Mesothelial cell of epicardium (in vitro differentiated cells): ENCODE measurements at regions not wholly inside any gene's neighbourhood (a gene's known extent, or its start where the extent isn't known, plus 50 kb on each side); places are given as distances from the start of the nearest gene placed in this dataset.

ENCODE experiments used
- DNase-seq, 2 experiments: peaks; one replicate each; pipeline ENCODE4 v3.0.0; 2021; ENCODE audit warnings: low spot score in 2 of 2; ENCODE audit not compliant: unreplicated experiment in 2 of 2
- H3K27ac Mint-ChIP-seq: 2 replicates; pipeline ENCODE4 v1.8.0; 2021; ENCODE audit warnings: mixed read lengths
- H3K27me3 Mint-ChIP-seq: 2 replicates; pipeline ENCODE4 v1.8.0; 2021; ENCODE audit warnings: low read depth, mixed read lengths
- H3K36me3 Mint-ChIP-seq: 2 replicates; pipeline ENCODE4 v1.8.0; 2021; ENCODE audit warnings: mixed read lengths
- H3K4me1 Mint-ChIP-seq: 2 replicates; pipeline ENCODE4 v1.8.0; 2021; ENCODE audit warnings: mixed read lengths
- H3K4me3 Mint-ChIP-seq: 2 replicates; pipeline ENCODE4 v1.8.0; 2021; ENCODE audit warnings: mild to moderate bottlenecking, moderate library complexity, mixed read lengths
- H3K9me3 Mint-ChIP-seq: 2 replicates; pipeline ENCODE4 v1.8.0; 2021; ENCODE audit warnings: mixed read lengths
- TF ChIP-seq, protein P1 (sequence below): fragments of 200-600 bp; sonication (generic); IDR thresholded peaks from one replicate; pipeline ENCODE4 v1.5.0; 2021; ENCODE audit warnings: antibody characterized with exemption; ENCODE audit not compliant: unreplicated experiment

DNA sequence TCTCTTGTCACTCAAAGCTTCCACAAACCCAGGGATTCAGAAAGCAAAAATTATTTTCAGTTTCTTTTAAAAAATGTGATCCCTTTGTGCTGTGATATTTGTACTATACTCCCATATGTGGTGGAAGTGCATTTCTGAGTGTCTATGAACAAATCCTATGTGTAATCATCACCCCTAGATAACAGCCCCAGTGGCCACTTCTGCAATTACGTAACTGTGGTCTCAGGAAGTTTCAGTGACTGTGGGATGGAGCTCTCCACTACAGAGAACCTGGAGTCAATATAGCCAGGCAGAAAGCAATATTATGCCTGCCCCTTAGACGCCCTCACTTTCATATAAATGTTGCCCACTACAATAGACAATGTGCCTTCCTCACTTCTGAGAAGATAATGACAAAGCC lies 1101.7 kb upstream of the GHITM start:
- no peaks in the 10 kb centered on the region for H3K36me3 Mint-ChIP-seq
- H3K27ac Mint-ChIP-seq: no peak overlapping the region
- H3K9me3 Mint-ChIP-seq: peaks cover 5% of the 10 kb centered on the region
- TF ChIP-seq, protein P1, sequence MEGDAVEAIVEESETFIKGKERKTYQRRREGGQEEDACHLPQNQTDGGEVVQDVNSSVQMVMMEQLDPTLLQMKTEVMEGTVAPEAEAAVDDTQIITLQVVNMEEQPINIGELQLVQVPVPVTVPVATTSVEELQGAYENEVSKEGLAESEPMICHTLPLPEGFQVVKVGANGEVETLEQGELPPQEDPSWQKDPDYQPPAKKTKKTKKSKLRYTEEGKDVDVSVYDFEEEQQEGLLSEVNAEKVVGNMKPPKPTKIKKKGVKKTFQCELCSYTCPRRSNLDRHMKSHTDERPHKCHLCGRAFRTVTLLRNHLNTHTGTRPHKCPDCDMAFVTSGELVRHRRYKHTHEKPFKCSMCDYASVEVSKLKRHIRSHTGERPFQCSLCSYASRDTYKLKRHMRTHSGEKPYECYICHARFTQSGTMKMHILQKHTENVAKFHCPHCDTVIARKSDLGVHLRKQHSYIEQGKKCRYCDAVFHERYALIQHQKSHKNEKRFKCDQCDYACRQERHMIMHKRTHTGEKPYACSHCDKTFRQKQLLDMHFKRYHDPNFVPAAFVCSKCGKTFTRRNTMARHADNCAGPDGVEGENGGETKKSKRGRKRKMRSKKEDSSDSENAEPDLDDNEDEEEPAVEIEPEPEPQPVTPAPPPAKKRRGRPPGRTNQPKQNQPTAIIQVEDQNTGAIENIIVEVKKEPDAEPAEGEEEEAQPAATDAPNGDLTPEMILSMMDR: no peak
- peaks cover 11% of the 10 kb centered on the region for H3K4me1 Mint-ChIP-seq
- no peak overlapping the region for H3K4me3 Mint-ChIP-seq
- DNase-seq: no peak
- peaks cover 7% of the 10 kb centered on the region for H3K27me3 Mint-ChIP-seq

- peaks cover 7% of the 10 kb centered on the region for H3K27me3 Mint-ChIP-seq
- H3K27ac Mint-ChIP-seq: no peak overlapping the region
- H3K4me3 Mint-ChIP-seq: no peak overlapping the region
- TF ChIP-seq, protein P1: no peak
- no peak for DNase-seq
- H3K4me1 Mint-ChIP-seq: peaks cover 9% of the 10 kb centered on the region
- no peaks in the 10 kb centered on the region for H3K36me3 Mint-ChIP-seq
- peaks cover 5% of the 10 kb centered on the region for H3K9me3 Mint-ChIP-seq
These were observed 1100.7 kb upstream of the GHITM start for GRCh38 chr10:83038631-83039030.

GRCh38 chr10:83045731-83046130 lies 1093.6 kb upstream of the GHITM start:
- Mint-ChIP-seq H3K4me1 (no peaks in the 10 kb centered on the region), H3K4me3 (no peak overlapping the region), H3K9me3 (peaks cover 3% of the 10 kb centered on the region), H3K27me3 (no peaks in the 10 kb centered on the region), H3K36me3 (no peaks in the 10 kb centered on the region), H3K27ac (no peak overlapping the region)
- TF ChIP-seq, protein P1: no peak
- no peak for DNase-seq

GRCh38 chr10:83050815-83051214 lies 1088.5 kb upstream of the GHITM start:
- Mint-ChIP-seq H3K9me3 (peaks cover under 1% of the 10 kb centered on the region), H3K4me3 (no peak overlapping the region)
- TF ChIP-seq, protein P1: no peak

GRCh38 chr10:83062871-83063270 lies 1076.4 kb upstream of the GHITM start:
- H3K9me3 Mint-ChIP-seq: peaks cover 9% of the 10 kb centered on the region
- TF ChIP-seq, protein P1: no peak
- no peak overlapping the region for H3K27ac Mint-ChIP-seq
- DNase-seq: no peak
- peaks cover 6% of the 10 kb centered on the region for H3K27me3 Mint-ChIP-seq
- H3K4me3 Mint-ChIP-seq: no peak overlapping the region
- no peaks in the 10 kb centered on the region for H3K4me1 Mint-ChIP-seq
- no peaks in the 10 kb centered on the region for H3K36me3 Mint-ChIP-seq

More at GRCh38 chr10:83050815-83051214, 1088.5 kb upstream of the GHITM start:
- no peak for DNase-seq
- Mint-ChIP-seq H3K27ac (no peak overlapping the region), H3K27me3 (no peaks in the 10 kb centered on the region), H3K36me3 (no peaks in the 10 kb centered on the region), H3K4me1 (no peaks in the 10 kb centered on the region)

- Mint-ChIP-seq H3K36me3 (no peaks in the 10 kb centered on the region), H3K9me3 (peaks cover 11% of the 10 kb centered on the region), H3K4me3 (no peak overlapping the region), H3K4me1 (peaks cover 28% of the 10 kb centered on the region), H3K27ac (no peak overlapping the region), H3K27me3 (peaks cover 10% of the 10 kb centered on the region)
- TF ChIP-seq, protein P1: no peak
- no peak for DNase-seq
These were observed 1065.8 kb upstream of the GHITM start for GRCh38 chr10:83073472-83073871.
